RWPE2 (cell line): ENCODE measurements at regions not wholly inside any gene's neighbourhood (a gene's known extent, or its start where the extent isn't known, plus 50 kb on each side); places are given as distances from the start of the nearest gene placed in this dataset.
A peak's percentile ranks its signal among the peaks of the same experiment; 100 is the strongest.

Source experiments
- ATAC-seq: fragments of 200-7000 bp; cut with Tn5 transposase; 3 replicates; pipeline ENCODE4 v1.9.1; 2021; ENCODE audit warnings: low read depth
- DNase-seq: peaks from one replicate; pipeline ENCODE4 v3.0.0-alpha.2; 2020; ENCODE audit warnings: low spot score
- H3K27ac ChIP-seq: fragments of 450-650 bp; 2 replicates; pipeline ENCODE4 v1.5.1; 2017; ENCODE audit warnings: mild to moderate bottlenecking; ENCODE audit not compliant: poor library complexity, severe bottlenecking
- H3K27me3 ChIP-seq: fragments of 250-450 bp; sonication (Bioruptor Pico); 2 replicates; pipeline ENCODE4 v1.5.1; 2021; ENCODE audit warnings: mild to moderate bottlenecking, moderate library complexity; ENCODE audit not compliant: insufficient read depth, poor library complexity, severe bottlenecking
- H3K36me3 ChIP-seq: fragments of 250-450 bp; sonication (Bioruptor Pico); 2 replicates; pipeline ENCODE4 v1.5.1; 2020; ENCODE audit warnings: low read depth, mild to moderate bottlenecking, moderate library complexity
- H3K4me1 ChIP-seq: fragments of 250-450 bp; sonication (Bioruptor Pico); 2 replicates; pipeline ENCODE4 v1.5.1; 2021; ENCODE audit warnings: mild to moderate bottlenecking, moderate library complexity; ENCODE audit not compliant: insufficient read depth, poor library complexity, severe bottlenecking
- H3K4me3 ChIP-seq: fragments of 250-450 bp; sonication (Bioruptor Pico); 2 replicates; pipeline ENCODE4 v1.5.1; 2021; ENCODE audit warnings: mild to moderate bottlenecking, moderate library complexity; ENCODE audit not compliant: severe bottlenecking
- H3K9me3 ChIP-seq: fragments of 250-450 bp; sonication (Bioruptor Pico); 2 replicates; pipeline ENCODE4 v1.5.1; 2021; ENCODE audit warnings: mild to moderate bottlenecking, moderate library complexity; ENCODE audit not compliant: severe bottlenecking
- TF ChIP-seq, protein P1 (sequence below): fragments of 450-650 bp; IDR thresholded peaks from one replicate; pipeline ENCODE4 v1.5.1; 2017; ENCODE audit warnings: mild to moderate bottlenecking, moderate library complexity; ENCODE audit not compliant: poor library complexity, severe bottlenecking

- Histone ChIP-seq H3K27ac (no peak overlapping the region), H3K4me1 (no peaks in the 10 kb centered on the region), H3K36me3 (no peaks in the 10 kb centered on the region), H3K9me3 (no peaks in the 10 kb centered on the region), H3K4me3 (no peak overlapping the region), H3K27me3 (peaks cover 4% of the 10 kb centered on the region)
- DNase-seq: no peak
- ATAC-seq: no peak
- TF ChIP-seq, protein P1, sequence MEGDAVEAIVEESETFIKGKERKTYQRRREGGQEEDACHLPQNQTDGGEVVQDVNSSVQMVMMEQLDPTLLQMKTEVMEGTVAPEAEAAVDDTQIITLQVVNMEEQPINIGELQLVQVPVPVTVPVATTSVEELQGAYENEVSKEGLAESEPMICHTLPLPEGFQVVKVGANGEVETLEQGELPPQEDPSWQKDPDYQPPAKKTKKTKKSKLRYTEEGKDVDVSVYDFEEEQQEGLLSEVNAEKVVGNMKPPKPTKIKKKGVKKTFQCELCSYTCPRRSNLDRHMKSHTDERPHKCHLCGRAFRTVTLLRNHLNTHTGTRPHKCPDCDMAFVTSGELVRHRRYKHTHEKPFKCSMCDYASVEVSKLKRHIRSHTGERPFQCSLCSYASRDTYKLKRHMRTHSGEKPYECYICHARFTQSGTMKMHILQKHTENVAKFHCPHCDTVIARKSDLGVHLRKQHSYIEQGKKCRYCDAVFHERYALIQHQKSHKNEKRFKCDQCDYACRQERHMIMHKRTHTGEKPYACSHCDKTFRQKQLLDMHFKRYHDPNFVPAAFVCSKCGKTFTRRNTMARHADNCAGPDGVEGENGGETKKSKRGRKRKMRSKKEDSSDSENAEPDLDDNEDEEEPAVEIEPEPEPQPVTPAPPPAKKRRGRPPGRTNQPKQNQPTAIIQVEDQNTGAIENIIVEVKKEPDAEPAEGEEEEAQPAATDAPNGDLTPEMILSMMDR: no peak
These were observed 165.1 kb downstream of the RPIA start for GRCh38 chr2:88856409-88857135.

GRCh38 chr2:88857274-88857741 is 165.8 kb downstream of the RPIA start:
- TF ChIP-seq, protein P1: no peak
- Histone ChIP-seq H3K27me3 (peaks cover 3% of the 10 kb centered on the region), H3K36me3 (no peaks in the 10 kb centered on the region), H3K27ac (no peak overlapping the region), H3K4me1 (no peaks in the 10 kb centered on the region), H3K4me3 (no peak overlapping the region), H3K9me3 (no peaks in the 10 kb centered on the region)
- no peak for ATAC-seq
- no peak for DNase-seq

DNA sequence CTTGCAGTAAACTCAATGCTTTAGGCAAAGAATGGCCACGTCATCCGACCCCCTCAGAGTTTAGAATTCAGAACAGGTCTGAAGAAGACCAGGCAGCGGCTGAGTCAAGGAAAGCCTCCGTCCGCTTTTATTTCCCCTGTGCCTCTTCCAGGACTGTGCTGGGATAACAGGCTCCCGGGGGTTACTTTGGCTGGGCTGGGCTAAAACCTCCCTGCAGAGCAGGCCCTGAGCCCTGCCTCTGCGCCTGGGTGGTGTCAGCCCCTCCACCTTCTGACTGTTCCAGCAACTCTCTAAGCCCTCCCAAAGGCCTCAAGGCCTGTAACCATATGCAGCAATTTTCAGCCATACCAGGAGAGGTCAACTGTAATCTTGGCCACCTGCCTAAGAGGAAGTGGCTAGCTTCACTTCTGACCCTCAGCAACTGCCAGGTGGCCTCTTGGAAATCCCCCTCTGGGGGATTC is 166.5 kb downstream of the RPIA start:
- ATAC-seq: peak; percentile 14; the same call in 1 of the 3 replicates
- no peak overlapping the region for H3K4me3 ChIP-seq
- TF ChIP-seq, protein P1: no peak
- H3K4me1 ChIP-seq: no peaks in the 10 kb centered on the region
- peaks cover 3% of the 10 kb centered on the region for H3K27me3 ChIP-seq
- DNase-seq: no peak
- H3K36me3 ChIP-seq: no peaks in the 10 kb centered on the region
- no peak overlapping the region for H3K27ac ChIP-seq
- no peaks in the 10 kb centered on the region for H3K9me3 ChIP-seq

DNA sequence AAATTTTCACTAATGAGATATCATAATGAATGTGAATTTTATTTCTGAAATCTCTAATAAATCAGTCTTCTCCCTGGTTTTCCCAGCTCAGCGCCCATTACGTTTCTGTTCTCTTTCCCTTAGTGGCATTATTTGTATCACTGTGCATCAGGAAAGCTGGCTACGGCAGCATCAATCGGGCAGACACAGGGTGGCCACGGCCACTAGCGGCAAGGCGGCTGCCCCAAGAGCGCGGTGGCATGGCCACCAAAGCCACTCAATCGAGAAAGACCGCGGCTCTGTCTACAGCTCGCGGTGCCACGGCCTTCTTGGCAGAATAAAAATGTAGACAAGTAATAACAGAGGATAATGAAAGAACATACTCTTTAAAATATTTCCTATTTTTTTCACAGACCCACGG is 168.0 kb downstream of the RPIA start:
- Histone ChIP-seq H3K36me3 (no peaks in the 10 kb centered on the region), H3K27me3 (peaks cover 3% of the 10 kb centered on the region), H3K9me3 (no peaks in the 10 kb centered on the region), H3K4me3 (no peak overlapping the region), H3K4me1 (no peaks in the 10 kb centered on the region), H3K27ac (no peak overlapping the region)
- DNase-seq: no peak
- ATAC-seq: no peak
- TF ChIP-seq, protein P1: no peak
